ENCODE measurements at regions not wholly inside any gene's neighbourhood (a gene's known extent, or its start where the extent isn't known, plus 50 kb on each side); places are given as distances from the start of the nearest gene placed in this dataset.

DNA sequence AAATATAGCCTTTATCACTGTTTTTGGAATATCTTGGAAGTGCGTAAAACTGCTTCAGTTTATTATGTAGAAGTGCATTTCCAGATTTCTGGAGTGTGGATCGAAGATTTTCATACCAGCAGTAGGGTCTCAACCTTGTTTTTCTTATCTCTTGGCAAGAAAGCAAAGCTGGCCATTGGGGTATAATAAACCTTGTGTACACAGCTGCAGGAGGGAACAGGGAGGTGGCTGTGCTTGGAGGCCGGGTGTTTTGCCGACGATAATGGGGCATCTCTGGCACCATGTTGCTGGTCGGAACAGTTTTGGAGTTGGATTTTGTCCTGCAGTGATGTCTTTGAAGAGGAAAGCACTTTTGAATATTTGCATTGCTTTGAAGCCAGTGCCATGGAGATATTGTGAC, 308.8 kb upstream of the DMRT1 start:
- TF ChIP-seq, protein P1, sequence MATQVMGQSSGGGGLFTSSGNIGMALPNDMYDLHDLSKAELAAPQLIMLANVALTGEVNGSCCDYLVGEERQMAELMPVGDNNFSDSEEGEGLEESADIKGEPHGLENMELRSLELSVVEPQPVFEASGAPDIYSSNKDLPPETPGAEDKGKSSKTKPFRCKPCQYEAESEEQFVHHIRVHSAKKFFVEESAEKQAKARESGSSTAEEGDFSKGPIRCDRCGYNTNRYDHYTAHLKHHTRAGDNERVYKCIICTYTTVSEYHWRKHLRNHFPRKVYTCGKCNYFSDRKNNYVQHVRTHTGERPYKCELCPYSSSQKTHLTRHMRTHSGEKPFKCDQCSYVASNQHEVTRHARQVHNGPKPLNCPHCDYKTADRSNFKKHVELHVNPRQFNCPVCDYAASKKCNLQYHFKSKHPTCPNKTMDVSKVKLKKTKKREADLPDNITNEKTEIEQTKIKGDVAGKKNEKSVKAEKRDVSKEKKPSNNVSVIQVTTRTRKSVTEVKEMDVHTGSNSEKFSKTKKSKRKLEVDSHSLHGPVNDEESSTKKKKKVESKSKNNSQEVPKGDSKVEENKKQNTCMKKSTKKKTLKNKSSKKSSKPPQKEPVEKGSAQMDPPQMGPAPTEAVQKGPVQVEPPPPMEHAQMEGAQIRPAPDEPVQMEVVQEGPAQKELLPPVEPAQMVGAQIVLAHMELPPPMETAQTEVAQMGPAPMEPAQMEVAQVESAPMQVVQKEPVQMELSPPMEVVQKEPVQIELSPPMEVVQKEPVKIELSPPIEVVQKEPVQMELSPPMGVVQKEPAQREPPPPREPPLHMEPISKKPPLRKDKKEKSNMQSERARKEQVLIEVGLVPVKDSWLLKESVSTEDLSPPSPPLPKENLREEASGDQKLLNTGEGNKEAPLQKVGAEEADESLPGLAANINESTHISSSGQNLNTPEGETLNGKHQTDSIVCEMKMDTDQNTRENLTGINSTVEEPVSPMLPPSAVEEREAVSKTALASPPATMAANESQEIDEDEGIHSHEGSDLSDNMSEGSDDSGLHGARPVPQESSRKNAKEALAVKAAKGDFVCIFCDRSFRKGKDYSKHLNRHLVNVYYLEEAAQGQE (IDR thresholded peaks at IDR 0.05) = no peak
- no peak for TF ChIP-seq TP53 (CRISPR knock-in tag; IDR thresholded peaks at IDR 0.05)
- TF ChIP-seq, protein P2, sequence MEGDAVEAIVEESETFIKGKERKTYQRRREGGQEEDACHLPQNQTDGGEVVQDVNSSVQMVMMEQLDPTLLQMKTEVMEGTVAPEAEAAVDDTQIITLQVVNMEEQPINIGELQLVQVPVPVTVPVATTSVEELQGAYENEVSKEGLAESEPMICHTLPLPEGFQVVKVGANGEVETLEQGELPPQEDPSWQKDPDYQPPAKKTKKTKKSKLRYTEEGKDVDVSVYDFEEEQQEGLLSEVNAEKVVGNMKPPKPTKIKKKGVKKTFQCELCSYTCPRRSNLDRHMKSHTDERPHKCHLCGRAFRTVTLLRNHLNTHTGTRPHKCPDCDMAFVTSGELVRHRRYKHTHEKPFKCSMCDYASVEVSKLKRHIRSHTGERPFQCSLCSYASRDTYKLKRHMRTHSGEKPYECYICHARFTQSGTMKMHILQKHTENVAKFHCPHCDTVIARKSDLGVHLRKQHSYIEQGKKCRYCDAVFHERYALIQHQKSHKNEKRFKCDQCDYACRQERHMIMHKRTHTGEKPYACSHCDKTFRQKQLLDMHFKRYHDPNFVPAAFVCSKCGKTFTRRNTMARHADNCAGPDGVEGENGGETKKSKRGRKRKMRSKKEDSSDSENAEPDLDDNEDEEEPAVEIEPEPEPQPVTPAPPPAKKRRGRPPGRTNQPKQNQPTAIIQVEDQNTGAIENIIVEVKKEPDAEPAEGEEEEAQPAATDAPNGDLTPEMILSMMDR (IDR thresholded peaks at IDR 0.05) = no peak
- TF ChIP-seq POLR2A (IDR thresholded peaks at IDR 0.05; ENCODE audit: low read length) = no peak

All from A549 (cell line).